Motor neuron (in vitro differentiated cells): ENCODE measurements at regions not wholly inside any gene's neighbourhood (a gene's known extent, or its start where the extent isn't known, plus 50 kb on each side); places are given as distances from the start of the nearest gene placed in this dataset.
A peak's percentile ranks its signal among the peaks of the same experiment; 100 is the strongest.
"Not testable (repeated sequence)": the region's sequence is repeated elsewhere in the genome, so short reads cannot be mapped to it uniquely, and the experiment has no call there.

ENCODE experiments used
- ATAC-seq, 8 experiments: fragments of 200-7000 bp; cut with Tn5 transposase; replicated peaks in 6 of 8; 2 replicates each; pipeline ENCODE4 v1.8.0; 2021; ENCODE audit warnings: mild to moderate bottlenecking in 8 of 8, moderate library complexity in 8 of 8
- H3K27ac ChIP-seq, 2 donors: fragments of 250-450 bp; sonication (Bioruptor Pico); 2 replicates each; pipeline ENCODE4 v1.9.0; 2021; ENCODE audit warnings: antibody characterized with exemption in 2 of 2, mild to moderate bottlenecking in 2 of 2, moderate library complexity in 1 of 2
- H3K4me1 ChIP-seq, 2 donors: fragments of 250-450 bp; sonication (Bioruptor Pico); replicated peaks in 1 of 2; 2 replicates each; pipeline ENCODE4 v1.6.1; 2021; ENCODE audit warnings: antibody characterized with exemption in 2 of 2, mild to moderate bottlenecking in 2 of 2, moderate library complexity in 1 of 2
- H3K4me3 ChIP-seq, 5 donors: fragments of 250-450 bp; sonication (Bioruptor Pico); 2 replicates each; pipeline ENCODE4 v1.9.0; 2021; ENCODE audit warnings: antibody characterized with exemption in 5 of 5, mild to moderate bottlenecking in 5 of 5, moderate library complexity in 4 of 5
- WGBS, 10 experiments: fragments of 450-650 bp; shearing (Covaris generic); methylation state at CpG; one replicate each; pipeline ENCODE4 v1.0.0; 2022; 5-methylcytosine and 5-hydroxymethylcytosine counted together
- in situ Hi-C, 9 experiments: fragments of 400-800 bp; cut with MboI; loops; one replicate each; pipeline ENCODE4 v1.15.0; 2021; ENCODE audit warnings: low sequenced_read_pairs in 9 of 9, low pct_unique_long_range_greater_than_20kb in 2 of 9; ENCODE audit not compliant: unreplicated experiment in 9 of 9

GRCh38 chr3:34890247-34890646 is 749.1 kb upstream of the ARPP21 start:
- WGBS, 10 experiments: 0 to 100% (median 100%) methylated on average over 1 of the region's 1 CpG; no CpG with 5 or more reads in 2 of the 10 experiments
- in situ Hi-C loops: no loop called here
- ATAC-seq: no peak
- H3K4me3 ChIP-seq: no peak overlapping the region
- H3K4me1 ChIP-seq: no peaks in the 10 kb centered on the region
- H3K27ac ChIP-seq: no peak overlapping the region

DNA sequence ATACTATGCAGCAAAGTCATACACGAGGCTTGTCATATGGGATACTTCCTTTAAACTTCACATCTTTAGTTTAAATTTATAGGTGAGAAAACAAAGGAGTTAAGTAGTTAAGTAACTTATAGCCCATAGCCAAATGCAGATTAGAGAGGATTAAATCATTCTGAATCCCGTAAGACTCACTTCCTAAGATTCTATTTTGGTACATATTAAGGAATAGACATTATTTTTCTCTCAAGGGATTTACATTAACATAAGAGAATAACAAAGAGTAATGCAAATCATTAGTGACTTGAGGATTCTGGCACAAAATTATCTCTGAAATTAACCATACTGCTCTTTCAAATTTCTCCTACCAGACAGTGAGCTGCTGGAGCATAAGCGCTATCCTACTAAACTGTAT is 747.4 kb upstream of the ARPP21 start:
- Histone ChIP-seq H3K4me3 (no peak overlapping the region), H3K27ac (no peak overlapping the region), H3K4me1 (no peaks in the 10 kb centered on the region)
- peak in 1 of 8 experiments; percentile 53 for ATAC-seq
- in situ Hi-C loops: no loop called here
- 0 to 100% (median 85%) methylated on average over 2 to 3 of the region's 3 CpGs for WGBS, 10 experiments

DNA sequence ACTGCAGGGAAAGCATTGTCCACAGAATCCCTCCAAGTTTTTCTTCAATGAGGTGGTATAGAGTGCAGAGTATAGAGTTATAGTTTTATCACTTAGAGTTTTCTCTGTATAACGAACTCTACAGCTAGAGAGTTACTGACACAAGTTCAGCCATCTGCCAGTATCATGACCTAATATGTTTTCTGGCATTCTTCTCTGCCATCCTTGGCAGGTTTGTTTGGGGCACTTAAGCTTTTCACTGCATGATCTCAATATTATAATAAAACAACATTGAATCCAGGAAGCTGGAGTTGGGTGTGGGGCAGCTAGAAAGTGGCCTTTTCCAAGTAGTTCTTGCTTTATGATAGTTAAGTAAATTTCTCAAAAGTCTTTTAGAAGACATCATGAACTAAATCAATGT is 743.5 kb upstream of the ARPP21 start:
- WGBS, 10 experiments: 0 to 100% (median 51%) methylated on average over 1 of the region's 1 CpG; no CpG with 5 or more reads in 4 of the 10 experiments
- no peak overlapping the region for H3K27ac ChIP-seq
- no peak for ATAC-seq
- no peak overlapping the region for H3K4me3 ChIP-seq
- in situ Hi-C loops: no loop called here
- no peaks in the 10 kb centered on the region for H3K4me1 ChIP-seq

- WGBS, 10 experiments: 39 to 100% (median 100%) methylated on average over 1 to 4 of the region's 4 CpGs; no CpG with 5 or more reads in 5 of the 10 experiments
- in situ Hi-C loops: not testable (repeated sequence)
These were observed 729.6 kb upstream of the ARPP21 start for GRCh38 chr3:34909679-34910078.

GRCh38 chr3:34919025-34919424 is 720.3 kb upstream of the ARPP21 start:
- in situ Hi-C loops: no loop called here
- ATAC-seq: no peak
- Histone ChIP-seq H3K4me1 (peaks cover 2 to 6% of the 10 kb centered on the region in 2 donors), H3K4me3 (no peak overlapping the region), H3K27ac (no peak overlapping the region)

More at GRCh38 chr3:34909679-34910078, 729.6 kb upstream of the ARPP21 start:
- not testable (repeated sequence) for ATAC-seq, H3K4me1 ChIP-seq, H3K27ac ChIP-seq, H3K4me3 ChIP-seq

- H3K4me3 ChIP-seq: no peak overlapping the region
- H3K4me1 ChIP-seq: peaks cover 2 to 6% of the 10 kb centered on the region in 2 donors
- no peak overlapping the region for H3K27ac ChIP-seq
- in situ Hi-C loops: no loop called here
- peak in 5 of 8 experiments; percentile 74 to 95 (median 76) for ATAC-seq
These were observed 718.5 kb upstream of the ARPP21 start for GRCh38 chr3:34920806-34921205.

DNA sequence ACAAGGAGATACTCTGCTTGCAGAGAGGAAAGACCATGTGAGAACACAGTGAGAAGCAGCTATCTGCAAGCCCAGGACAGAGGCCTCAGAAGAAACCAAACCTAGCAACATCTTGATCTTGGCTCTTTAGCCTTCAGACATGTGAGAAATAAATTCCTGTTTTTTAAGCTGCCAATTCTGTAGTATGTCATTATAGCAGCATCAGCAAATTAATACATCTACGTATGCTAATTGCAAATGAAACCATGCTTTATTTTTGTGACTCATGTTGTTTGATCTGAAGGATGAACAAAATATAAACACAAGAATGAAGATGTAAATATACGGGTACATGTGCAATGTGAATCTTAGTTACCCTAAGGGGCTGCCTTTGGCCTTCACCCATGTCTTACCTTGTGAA is 714.4 kb upstream of the ARPP21 start:
- peaks cover 2 to 6% of the 10 kb centered on the region in 2 donors for H3K4me1 ChIP-seq
- ATAC-seq: no peak
- H3K4me3 ChIP-seq: no peak overlapping the region
- H3K27ac ChIP-seq: no peak overlapping the region
- 0 to 100% (median 83%) methylated on average over 1 to 2 of the region's 2 CpGs; no CpG with 5 or more reads in 2 of the 10 experiments for WGBS, 10 experiments
- in situ Hi-C loops: no loop called here

DNA sequence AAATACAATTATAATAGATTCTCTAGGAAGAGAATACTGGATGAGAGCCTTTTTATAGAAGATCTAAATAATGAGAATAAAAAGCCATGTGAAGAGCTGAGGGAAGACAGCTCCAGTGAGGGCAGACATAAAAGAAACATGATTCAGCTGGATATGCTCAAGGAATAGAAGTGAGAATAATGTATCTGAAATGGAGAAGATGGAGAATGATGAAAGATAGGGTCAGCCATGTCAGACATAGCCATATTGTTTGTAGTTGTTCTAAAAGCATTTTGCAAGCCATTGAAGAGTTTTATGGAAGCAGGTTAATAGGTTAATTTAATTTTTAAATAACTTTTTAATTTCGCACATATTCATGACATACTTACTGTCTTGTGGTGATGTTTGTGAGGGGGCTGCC is 713.5 kb upstream of the ARPP21 start:
- H3K4me3 ChIP-seq: no peak overlapping the region
- H3K27ac ChIP-seq: no peak overlapping the region
- in situ Hi-C loops: no loop called here
- 0 to 100% (median 83%) methylated on average over 1 of the region's 1 CpG; no CpG with 5 or more reads in 3 of the 10 experiments for WGBS, 10 experiments
- ATAC-seq: no peak
- H3K4me1 ChIP-seq: peaks cover 2 to 4% of the 10 kb centered on the region in 2 donors

DNA sequence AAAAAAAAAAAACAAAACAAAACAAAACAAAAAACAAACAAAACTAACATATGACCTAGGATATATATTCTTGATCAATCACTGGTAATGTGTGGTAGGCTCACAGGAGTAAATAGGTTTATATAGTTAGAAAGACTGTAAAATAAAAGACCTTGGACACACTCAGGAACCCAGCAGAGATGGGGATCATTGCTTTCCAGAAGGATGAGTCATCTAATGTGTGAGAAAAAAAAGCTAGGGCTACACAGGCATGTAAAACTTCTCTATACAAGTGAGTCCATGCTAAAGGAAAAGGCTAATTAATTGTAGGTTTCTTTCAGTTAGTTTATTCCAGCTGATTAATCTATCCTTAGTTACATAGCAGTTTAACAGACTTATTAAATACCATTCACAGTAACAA is 710.3 kb upstream of the ARPP21 start:
- in situ Hi-C loops: no loop called here
- H3K4me1 ChIP-seq: no peaks in the 10 kb centered on the region
- H3K27ac ChIP-seq: no peak overlapping the region
- no peak overlapping the region for H3K4me3 ChIP-seq
- peak in 5 of 8 experiments; percentile 82 to 89 (median 88) for ATAC-seq

DNA sequence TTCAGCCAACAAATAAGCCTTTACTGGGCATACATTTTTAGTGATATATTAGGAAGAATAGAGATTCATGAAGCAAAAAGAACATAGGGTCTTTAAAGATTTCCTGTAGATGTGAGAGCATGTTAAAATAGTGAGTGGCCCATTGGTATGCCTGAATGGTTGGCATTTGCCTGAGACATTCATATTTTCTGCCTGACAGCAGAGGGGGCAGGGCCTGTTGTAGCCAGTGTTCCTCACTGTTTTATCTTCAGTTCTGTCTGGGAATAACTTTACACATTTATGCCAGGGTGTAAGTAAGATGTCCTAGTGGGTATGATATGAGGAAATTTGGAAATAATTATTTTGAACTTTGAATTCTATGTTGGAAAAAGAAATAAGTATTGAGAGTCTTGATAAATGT is 704.7 kb upstream of the ARPP21 start:
- Histone ChIP-seq H3K4me1 (no peaks in the 10 kb centered on the region), H3K4me3 (no peak overlapping the region), H3K27ac (no peak overlapping the region)
- in situ Hi-C loops: no loop called here
- ATAC-seq: peak in 1 of 8 experiments; percentile 49

DNA sequence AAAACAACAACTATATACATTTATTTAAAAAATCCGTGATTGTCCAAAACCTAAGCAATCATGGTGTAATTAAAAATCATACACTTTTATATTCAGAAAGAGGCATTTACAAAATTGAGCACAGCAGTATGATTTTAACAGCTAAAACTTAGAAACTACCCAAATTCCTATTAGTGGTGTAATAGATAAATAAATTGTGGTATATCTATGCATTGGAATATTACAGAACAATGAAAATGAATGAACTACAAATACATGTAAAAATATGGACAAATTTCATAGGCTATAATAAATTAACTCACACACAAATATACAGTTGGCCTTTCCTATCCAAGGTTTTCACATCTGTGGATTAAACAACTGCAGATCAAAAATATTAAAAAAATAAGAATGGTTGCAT is 700.5 kb upstream of the ARPP21 start:
- Histone ChIP-seq H3K4me1 (no peaks in the 10 kb centered on the region), H3K27ac (no peak overlapping the region), H3K4me3 (no peak overlapping the region)
- 0 to 100% (median 81%) methylated on average over 1 of the region's 1 CpG for WGBS, 10 experiments
- in situ Hi-C loops: no loop called here
- ATAC-seq: no peak

GRCh38 chr3:34942256-34942655 is 697.1 kb upstream of the ARPP21 start:
- in situ Hi-C loops: no loop called here
- Histone ChIP-seq H3K27ac (no peak overlapping the region), H3K4me1 (no peaks in the 10 kb centered on the region), H3K4me3 (no peak overlapping the region)
- ATAC-seq: no peak

GRCh38 chr3:34947834-34948233 is 691.5 kb upstream of the ARPP21 start:
- H3K4me1 ChIP-seq: peaks cover 0 to 9% of the 10 kb centered on the region in 2 donors
- ATAC-seq: peak in 5 of 8 experiments; percentile 82 to 100 (median 97)
- in situ Hi-C loops: no loop called here
- no peak overlapping the region for H3K27ac ChIP-seq
- H3K4me3 ChIP-seq: no peak overlapping the region

DNA sequence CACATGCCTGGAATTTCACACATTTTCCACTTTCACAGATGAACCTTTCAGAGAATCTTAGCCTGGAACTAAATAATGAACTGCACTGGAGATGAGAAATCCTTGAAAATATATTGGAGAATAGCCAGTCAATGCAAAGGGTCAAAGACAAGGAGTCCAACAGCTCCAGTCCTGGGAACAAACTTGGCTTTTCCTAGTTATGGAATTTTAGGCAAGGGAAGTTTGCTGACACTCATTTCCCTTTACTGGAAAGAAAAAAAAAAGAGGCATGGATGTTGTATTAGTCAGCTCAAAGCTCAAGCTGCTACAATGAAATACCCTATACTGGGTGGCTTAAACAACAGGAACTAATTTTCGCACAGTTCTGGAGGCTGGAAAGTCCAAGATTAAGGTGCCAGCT is 690.8 kb upstream of the ARPP21 start:
- no peak overlapping the region for H3K27ac ChIP-seq
- in situ Hi-C loops: no loop called here

DNA sequence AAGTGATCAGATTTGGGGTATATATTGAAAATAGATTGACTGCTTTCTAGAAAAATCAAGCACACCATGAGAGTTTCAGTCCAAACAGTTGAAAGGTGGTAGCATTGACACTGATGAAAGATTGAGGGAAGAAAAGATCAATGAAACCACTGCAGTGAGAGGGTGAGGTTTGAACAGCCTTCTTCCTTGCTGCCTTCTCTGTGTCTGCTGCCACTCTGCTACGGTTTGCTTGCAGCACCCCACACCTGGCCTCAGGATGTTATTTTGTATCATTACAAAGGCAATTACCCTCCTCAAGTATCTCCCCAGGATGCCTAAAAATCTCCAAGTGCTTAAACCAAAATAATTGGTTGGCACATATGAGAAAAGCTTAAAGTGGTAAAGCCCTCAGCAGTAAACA is 683.6 kb upstream of the ARPP21 start:
- H3K4me1 ChIP-seq: peaks cover 0 to 2% of the 10 kb centered on the region in 2 donors
- H3K27ac ChIP-seq: no peak overlapping the region
- WGBS, 10 experiments: 11 to 100% (median 30%) methylated on average over 1 of the region's 1 CpG; no CpG with 5 or more reads in 4 of the 10 experiments
- in situ Hi-C loops: no loop called here
- ATAC-seq: no peak
- H3K4me3 ChIP-seq: no peak overlapping the region

More for the DNA sequence above, 690.8 kb upstream of the ARPP21 start:
- ATAC-seq: no peak
- WGBS, 10 experiments: 0 to 100% (median 95%) methylated on average over 1 of the region's 1 CpG; no CpG with 5 or more reads in 6 of the 10 experiments
- peaks cover 0 to 9% of the 10 kb centered on the region in 2 donors for H3K4me1 ChIP-seq
- H3K4me3 ChIP-seq: no peak overlapping the region
